ENCODE measurements at regions not wholly inside any gene's neighbourhood (a gene's known extent, or its start where the extent isn't known, plus 50 kb on each side); places are given as distances from the start of the nearest gene placed in this dataset.

GRCh38 chr7:80374321-80374720, 137.5 kb downstream of the GNAT3 start:
- TF ChIP-seq, protein P1, sequence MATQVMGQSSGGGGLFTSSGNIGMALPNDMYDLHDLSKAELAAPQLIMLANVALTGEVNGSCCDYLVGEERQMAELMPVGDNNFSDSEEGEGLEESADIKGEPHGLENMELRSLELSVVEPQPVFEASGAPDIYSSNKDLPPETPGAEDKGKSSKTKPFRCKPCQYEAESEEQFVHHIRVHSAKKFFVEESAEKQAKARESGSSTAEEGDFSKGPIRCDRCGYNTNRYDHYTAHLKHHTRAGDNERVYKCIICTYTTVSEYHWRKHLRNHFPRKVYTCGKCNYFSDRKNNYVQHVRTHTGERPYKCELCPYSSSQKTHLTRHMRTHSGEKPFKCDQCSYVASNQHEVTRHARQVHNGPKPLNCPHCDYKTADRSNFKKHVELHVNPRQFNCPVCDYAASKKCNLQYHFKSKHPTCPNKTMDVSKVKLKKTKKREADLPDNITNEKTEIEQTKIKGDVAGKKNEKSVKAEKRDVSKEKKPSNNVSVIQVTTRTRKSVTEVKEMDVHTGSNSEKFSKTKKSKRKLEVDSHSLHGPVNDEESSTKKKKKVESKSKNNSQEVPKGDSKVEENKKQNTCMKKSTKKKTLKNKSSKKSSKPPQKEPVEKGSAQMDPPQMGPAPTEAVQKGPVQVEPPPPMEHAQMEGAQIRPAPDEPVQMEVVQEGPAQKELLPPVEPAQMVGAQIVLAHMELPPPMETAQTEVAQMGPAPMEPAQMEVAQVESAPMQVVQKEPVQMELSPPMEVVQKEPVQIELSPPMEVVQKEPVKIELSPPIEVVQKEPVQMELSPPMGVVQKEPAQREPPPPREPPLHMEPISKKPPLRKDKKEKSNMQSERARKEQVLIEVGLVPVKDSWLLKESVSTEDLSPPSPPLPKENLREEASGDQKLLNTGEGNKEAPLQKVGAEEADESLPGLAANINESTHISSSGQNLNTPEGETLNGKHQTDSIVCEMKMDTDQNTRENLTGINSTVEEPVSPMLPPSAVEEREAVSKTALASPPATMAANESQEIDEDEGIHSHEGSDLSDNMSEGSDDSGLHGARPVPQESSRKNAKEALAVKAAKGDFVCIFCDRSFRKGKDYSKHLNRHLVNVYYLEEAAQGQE (IDR thresholded peaks at IDR 0.05; ENCODE audit: low read depth): no peak
- TF ChIP-seq EGR1 (IDR thresholded peaks at IDR 0.05) (no peak), YY1 (IDR thresholded peaks at IDR 0.05; ENCODE audit: low read depth) (no peak), EP300 (IDR thresholded peaks at IDR 0.05; ENCODE audit: borderline replicate concordance) (no peak), NFIC (IDR thresholded peaks at IDR 0.05) (no peak), CEBPB (IDR thresholded peaks at IDR 0.05) (no peak), TEAD4 (IDR thresholded peaks at IDR 0.05) (no peak)
